ENCODE measurements at regions not wholly inside any gene's neighbourhood (a gene's known extent, or its start where the extent isn't known, plus 50 kb on each side); places are given as distances from the start of the nearest gene placed in this dataset.
"Not testable (repeated sequence)": the region's sequence is repeated elsewhere in the genome, so short reads cannot be mapped to it uniquely, and the experiment has no call there.

GRCh38 chrX:909068-909467 is 278.5 kb downstream of the SHOX start:
- H3K36me3 Mint-ChIP-seq (ENCODE audit: low read depth); H3K27me3 Mint-ChIP-seq; H3K4me3 Mint-ChIP-seq; H3K4me1 Mint-ChIP-seq; H3K27ac Mint-ChIP-seq; H3K9me3 Mint-ChIP-seq; ATAC-seq (replicated peaks): not testable (repeated sequence)

- Mint-ChIP-seq H3K27ac (no peak overlapping the region), H3K36me3 (ENCODE audit: low read depth) (no peaks in the 10 kb centered on the region), H3K9me3 (peaks cover 7% of the 10 kb centered on the region), H3K27me3 (no peaks in the 10 kb centered on the region), H3K4me1 (no peaks in the 10 kb centered on the region), H3K4me3 (no peak overlapping the region)
- no peak for ATAC-seq (replicated peaks)
Measured at GRCh38 chrX:906586-906985, 276.0 kb downstream of the SHOX start.

GRCh38 chrX:905848-906566 is 275.4 kb downstream of the SHOX start:
- Mint-ChIP-seq H3K4me1 (no peaks in the 10 kb centered on the region), H3K27me3 (no peaks in the 10 kb centered on the region), H3K9me3 (peaks cover 7% of the 10 kb centered on the region), H3K36me3 (ENCODE audit: low read depth) (no peaks in the 10 kb centered on the region), H3K27ac (no peak overlapping the region), H3K4me3 (no peak overlapping the region)
- no peak for ATAC-seq (replicated peaks)

- Mint-ChIP-seq H3K4me1 (no peaks in the 10 kb centered on the region), H3K36me3 (ENCODE audit: low read depth) (no peaks in the 10 kb centered on the region), H3K27me3 (no peaks in the 10 kb centered on the region), H3K9me3 (peaks cover 7% of the 10 kb centered on the region), H3K4me3 (no peak overlapping the region), H3K27ac (no peak overlapping the region)
- no peak for ATAC-seq (replicated peaks)
Measured at GRCh38 chrX:903116-903515, 272.5 kb downstream of the SHOX start.

GRCh38 chrX:896256-896655 is 265.7 kb downstream of the SHOX start:
- Mint-ChIP-seq H3K4me1 (no peaks in the 10 kb centered on the region), H3K4me3 (no peak overlapping the region), H3K27ac (no peak overlapping the region), H3K9me3 (peaks cover 39% of the 10 kb centered on the region), H3K27me3 (no peaks in the 10 kb centered on the region), H3K36me3 (ENCODE audit: low read depth) (no peaks in the 10 kb centered on the region)
- ATAC-seq (replicated peaks): no peak

GRCh38 chrX:889966-890651 is 259.5 kb downstream of the SHOX start:
- Mint-ChIP-seq H3K9me3 (peaks cover 28% of the 10 kb centered on the region), H3K36me3 (ENCODE audit: low read depth) (no peaks in the 10 kb centered on the region), H3K27me3 (no peaks in the 10 kb centered on the region), H3K4me1 (no peaks in the 10 kb centered on the region), H3K4me3 (no peak overlapping the region), H3K27ac (no peak overlapping the region)
- ATAC-seq (replicated peaks): no peak

GRCh38 chrX:887724-888123 is 257.1 kb downstream of the SHOX start:
- not testable (repeated sequence) for H3K36me3 Mint-ChIP-seq (ENCODE audit: low read depth); ATAC-seq (replicated peaks); H3K4me3 Mint-ChIP-seq; H3K4me1 Mint-ChIP-seq; H3K27me3 Mint-ChIP-seq; H3K27ac Mint-ChIP-seq
- peaks cover 23% of the 10 kb centered on the region for H3K9me3 Mint-ChIP-seq

GRCh38 chrX:883588-883987 is 253.0 kb downstream of the SHOX start:
- Mint-ChIP-seq H3K27me3 (peaks cover 10% of the 10 kb centered on the region), H3K4me3 (no peak overlapping the region), H3K9me3 (peaks cover 11% of the 10 kb centered on the region), H3K27ac (no peak overlapping the region), H3K4me1 (peaks cover 4% of the 10 kb centered on the region), H3K36me3 (ENCODE audit: low read depth) (no peaks in the 10 kb centered on the region)
- no peak for ATAC-seq (replicated peaks)

GRCh38 chrX:879756-880698 is 249.4 kb downstream of the SHOX start:
- not testable (repeated sequence) for H3K4me1 Mint-ChIP-seq; H3K4me3 Mint-ChIP-seq; H3K27ac Mint-ChIP-seq; ATAC-seq (replicated peaks); H3K36me3 Mint-ChIP-seq (ENCODE audit: low read depth)
- Mint-ChIP-seq H3K9me3 (peaks cover 14% of the 10 kb centered on the region), H3K27me3 (peaks cover 10% of the 10 kb centered on the region)

- ATAC-seq (replicated peaks): no peak
- H3K4me1 Mint-ChIP-seq: no peaks in the 10 kb centered on the region
- no peaks in the 10 kb centered on the region for H3K27me3 Mint-ChIP-seq
- H3K9me3 Mint-ChIP-seq: peaks cover 3% of the 10 kb centered on the region
- no peaks in the 10 kb centered on the region for H3K36me3 Mint-ChIP-seq (ENCODE audit: low read depth)
- no peak overlapping the region for H3K27ac Mint-ChIP-seq
- H3K4me3 Mint-ChIP-seq: no peak overlapping the region
Measured at GRCh38 chrX:874061-874460, 243.5 kb downstream of the SHOX start.

GRCh38 chrX:873016-873415 is 242.4 kb downstream of the SHOX start:
- Mint-ChIP-seq H3K4me3 (no peak overlapping the region), H3K4me1 (no peaks in the 10 kb centered on the region), H3K36me3 (ENCODE audit: low read depth) (no peaks in the 10 kb centered on the region), H3K27ac (no peak overlapping the region), H3K9me3 (peaks cover 3% of the 10 kb centered on the region), H3K27me3 (no peaks in the 10 kb centered on the region)
- ATAC-seq (replicated peaks): no peak

GRCh38 chrX:872090-872489 is 241.5 kb downstream of the SHOX start:
- no peaks in the 10 kb centered on the region for H3K4me1 Mint-ChIP-seq
- no peaks in the 10 kb centered on the region for H3K27me3 Mint-ChIP-seq

GRCh38 chrX:871626-872025 is 241.0 kb downstream of the SHOX start:
- H3K9me3 Mint-ChIP-seq: no peaks in the 10 kb centered on the region
- H3K4me3 Mint-ChIP-seq: no peak overlapping the region
- H3K36me3 Mint-ChIP-seq (ENCODE audit: low read depth): no peaks in the 10 kb centered on the region
- H3K27ac Mint-ChIP-seq: no peak overlapping the region
- no peaks in the 10 kb centered on the region for H3K4me1 Mint-ChIP-seq
- ATAC-seq (replicated peaks): no peak
- H3K27me3 Mint-ChIP-seq: no peaks in the 10 kb centered on the region

More at GRCh38 chrX:872090-872489, 241.5 kb downstream of the SHOX start:
- H3K4me3 Mint-ChIP-seq: no peak overlapping the region
- no peak for ATAC-seq (replicated peaks)
- no peaks in the 10 kb centered on the region for H3K9me3 Mint-ChIP-seq
- H3K27ac Mint-ChIP-seq: no peak overlapping the region
- no peaks in the 10 kb centered on the region for H3K36me3 Mint-ChIP-seq (ENCODE audit: low read depth)

GRCh38 chrX:867966-868647 is 237.5 kb downstream of the SHOX start:
- Mint-ChIP-seq H3K27me3 (no peaks in the 10 kb centered on the region), H3K4me3 (no peak overlapping the region), H3K9me3 (no peaks in the 10 kb centered on the region), H3K27ac (no peak overlapping the region), H3K36me3 (ENCODE audit: low read depth) (no peaks in the 10 kb centered on the region), H3K4me1 (no peaks in the 10 kb centered on the region)
- ATAC-seq (replicated peaks): no peak
